ENCODE measurements at regions not wholly inside any gene's neighbourhood (a gene's known extent, or its start where the extent isn't known, plus 50 kb on each side); places are given as distances from the start of the nearest gene placed in this dataset.
"Not testable (repeated sequence)": the region's sequence is repeated elsewhere in the genome, so short reads cannot be mapped to it uniquely, and the experiment has no call there.

GRCh38 chr16:61432421-61432820 is 603.8 kb downstream of the CDH8 start:
- DNase-seq (ENCODE audit: low spot score) = no peak

GRCh38 chr16:61421111-61421510 is 615.1 kb downstream of the CDH8 start:
- DNase-seq (ENCODE audit: low spot score) = no peak

- DNase-seq (ENCODE audit: low spot score) = no peak
Measured at GRCh38 chr16:61419791-61420190, 616.4 kb downstream of the CDH8 start.

GRCh38 chr16:61418802-61419201 is 617.4 kb downstream of the CDH8 start:
- not testable (repeated sequence) for DNase-seq (ENCODE audit: low spot score)

GRCh38 chr16:61415126-61415525 is 621.1 kb downstream of the CDH8 start:
- no peak for DNase-seq (ENCODE audit: low spot score)

GRCh38 chr16:61413021-61413420 is 623.2 kb downstream of the CDH8 start:
- no peak for DNase-seq (ENCODE audit: low spot score)

- DNase-seq (ENCODE audit: low spot score) = no peak
Measured at GRCh38 chr16:61412562-61412961, 623.7 kb downstream of the CDH8 start.

GRCh38 chr16:61409604-61410003 is 626.6 kb downstream of the CDH8 start:
- no peak for DNase-seq (ENCODE audit: low spot score)

GRCh38 chr16:61403386-61403785 is 632.9 kb downstream of the CDH8 start:
- no peak for DNase-seq (ENCODE audit: low spot score)

GRCh38 chr16:61391896-61392295 is 644.3 kb downstream of the CDH8 start:
- DNase-seq (ENCODE audit: low spot score) = no peak

GRCh38 chr16:61390965-61391637 is 645.1 kb downstream of the CDH8 start:
- DNase-seq (ENCODE audit: low spot score) = no peak

GRCh38 chr16:61385392-61386071 is 650.7 kb downstream of the CDH8 start:
- DNase-seq (ENCODE audit: low spot score) = no peak

GRCh38 chr16:61382435-61382834 is 653.8 kb downstream of the CDH8 start:
- DNase-seq (ENCODE audit: low spot score) = no peak

- DNase-seq (ENCODE audit: low spot score) = no peak
Measured at GRCh38 chr16:61379311-61379710, 656.9 kb downstream of the CDH8 start.

GRCh38 chr16:61374071-61374470 is 662.2 kb downstream of the CDH8 start:
- no peak for DNase-seq (ENCODE audit: low spot score)

- DNase-seq (ENCODE audit: low spot score) = no peak
Measured at GRCh38 chr16:61371881-61372280, 664.4 kb downstream of the CDH8 start.

- no peak for DNase-seq (ENCODE audit: low spot score)
Measured at GRCh38 chr16:61371388-61371787, 664.9 kb downstream of the CDH8 start.

GRCh38 chr16:61370564-61370963 is 665.7 kb downstream of the CDH8 start:
- DNase-seq (ENCODE audit: low spot score) = no peak

GRCh38 chr16:61366006-61366405 is 670.2 kb downstream of the CDH8 start:
- DNase-seq (ENCODE audit: low spot score) = peak; percentile 16

- DNase-seq (ENCODE audit: low spot score) = no peak
Measured at GRCh38 chr16:61364990-61365389, 671.2 kb downstream of the CDH8 start.

- no peak for DNase-seq (ENCODE audit: low spot score)
Measured at GRCh38 chr16:61362585-61362984, 673.7 kb downstream of the CDH8 start.

- no peak for DNase-seq (ENCODE audit: low spot score)
Measured at GRCh38 chr16:61344791-61345190, 691.4 kb downstream of the CDH8 start.

- DNase-seq (ENCODE audit: low spot score) = no peak
Measured at GRCh38 chr16:61332461-61332860, 703.8 kb downstream of the CDH8 start.

GRCh38 chr16:61324044-61324443 is 712.2 kb downstream of the CDH8 start:
- no peak for DNase-seq (ENCODE audit: low spot score)

All from D341Med (cell line).